HG03060 (cell line): ENCODE measurements at regions not wholly inside any gene's neighbourhood (a gene's known extent, or its start where the extent isn't known, plus 50 kb on each side); places are given as distances from the start of the nearest gene placed in this dataset.
"Not testable (repeated sequence)": the region's sequence is repeated elsewhere in the genome, so short reads cannot be mapped to it uniquely, and the experiment has no call there.

ENCODE experiments used
- ATAC-seq: cut with Tn5 transposase; IDR thresholded peaks from one replicate; pipeline ENCODE4 v1.9.1; 2021; ENCODE audit warnings: low read depth, moderate number of reproducible peaks; ENCODE audit not compliant: unreplicated experiment

- no peak for ATAC-seq
Observed at GRCh38 chr12:126434412-126434985, 1369.3 kb downstream of the AACS start.

DNA sequence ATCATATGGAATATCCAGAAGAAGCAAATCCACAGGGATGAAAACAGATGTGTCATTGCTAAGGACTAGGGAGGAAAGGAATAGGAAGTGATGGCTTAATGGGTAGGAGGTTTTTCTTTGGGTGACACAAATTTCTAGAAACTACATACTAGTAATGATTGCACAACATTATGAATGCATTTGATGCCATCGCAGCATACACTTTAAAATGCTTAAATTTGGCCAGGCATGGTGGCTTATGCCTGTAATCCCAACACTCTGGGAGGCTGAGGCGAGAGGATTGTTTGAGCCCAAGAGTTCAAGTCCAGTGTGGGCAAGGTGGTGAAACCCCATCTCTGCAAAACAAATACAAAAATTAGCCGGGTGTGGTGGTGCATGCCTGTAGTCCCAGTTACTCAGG lies 1370.8 kb downstream of the AACS start:
- ATAC-seq: no peak

GRCh38 chr12:126437934-126438333 lies 1372.7 kb downstream of the AACS start:
- no peak for ATAC-seq

DNA sequence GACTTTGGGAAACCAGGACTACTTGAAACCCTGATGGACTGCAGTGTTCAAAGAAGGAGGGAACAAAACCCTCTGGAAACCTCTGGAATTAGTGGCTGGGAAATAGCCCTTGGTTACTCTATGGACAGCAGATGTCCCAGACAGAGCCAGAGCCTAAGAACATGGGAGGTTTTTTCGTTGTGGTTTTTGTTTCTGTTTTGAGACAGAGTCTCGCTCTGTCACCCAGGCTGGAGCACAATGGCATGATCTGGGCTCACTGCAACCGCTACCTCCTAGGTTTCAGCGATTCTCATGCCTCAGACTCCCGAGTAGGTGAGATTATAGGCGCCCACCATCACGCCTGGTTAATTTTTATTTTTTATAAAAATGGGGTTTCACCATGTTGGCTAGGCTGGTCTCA lies 1378.7 kb downstream of the AACS start:
- no peak for ATAC-seq

DNA sequence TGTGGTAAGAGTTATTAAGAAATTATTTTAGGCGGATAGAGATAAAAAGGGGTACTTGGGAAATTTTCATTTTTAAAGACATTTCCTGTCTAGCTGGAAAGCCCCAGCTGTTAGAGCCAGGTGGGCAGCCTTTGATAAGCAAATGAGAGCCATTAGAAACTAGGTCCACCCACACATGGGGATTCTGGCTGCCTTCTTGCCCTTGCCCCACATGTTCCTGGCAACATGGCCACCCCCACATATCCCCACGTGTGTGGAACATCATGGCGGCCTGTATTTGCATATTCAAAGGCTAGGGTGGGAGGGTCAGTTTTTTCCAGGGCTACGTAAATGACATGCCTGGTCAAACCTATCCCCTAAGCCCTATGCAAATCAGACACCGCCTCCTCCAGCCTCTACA lies 1382.1 kb downstream of the AACS start:
- ATAC-seq: no peak

DNA sequence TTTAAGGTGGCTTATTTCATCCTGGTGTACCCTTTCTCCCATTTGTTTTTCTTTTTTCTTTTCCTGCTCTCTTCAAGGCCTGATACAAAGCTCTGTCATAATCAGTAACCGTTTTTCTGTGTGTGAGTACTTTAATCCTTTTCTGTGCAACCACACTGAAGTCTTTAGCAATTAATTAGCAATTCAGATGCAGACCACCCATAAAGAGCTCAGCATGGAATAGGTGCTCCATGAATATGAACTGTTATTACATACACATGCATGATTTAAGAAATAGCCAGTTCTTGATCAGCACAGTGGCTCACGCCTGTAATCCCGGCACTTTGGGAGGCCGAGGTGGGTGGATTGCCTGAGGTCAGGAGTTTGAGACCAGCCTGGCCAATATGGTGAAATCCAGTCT lies 1386.6 kb downstream of the AACS start:
- ATAC-seq: no peak

DNA sequence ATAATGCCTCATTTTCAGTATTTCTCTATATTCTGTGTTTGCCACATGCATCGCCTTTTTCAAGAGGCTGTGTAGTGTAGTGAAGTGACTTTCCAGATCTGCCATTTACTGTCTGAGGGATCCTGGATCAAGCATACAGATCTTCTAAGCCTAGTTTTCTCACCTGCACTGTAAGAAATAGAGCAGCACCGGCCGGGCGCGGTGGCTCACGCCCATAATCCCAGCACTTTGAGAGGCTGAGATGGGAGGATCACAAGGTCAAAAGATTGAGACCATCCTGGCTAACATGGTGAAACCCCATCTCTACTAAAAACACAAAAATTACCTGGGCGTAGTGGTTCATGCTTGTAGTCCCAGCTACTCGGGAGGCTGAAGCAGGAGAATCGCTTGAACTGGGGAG lies 1387.5 kb downstream of the AACS start:
- not testable (repeated sequence) for ATAC-seq

GRCh38 chr12:126454581-126454980 lies 1389.3 kb downstream of the AACS start:
- no peak for ATAC-seq

DNA sequence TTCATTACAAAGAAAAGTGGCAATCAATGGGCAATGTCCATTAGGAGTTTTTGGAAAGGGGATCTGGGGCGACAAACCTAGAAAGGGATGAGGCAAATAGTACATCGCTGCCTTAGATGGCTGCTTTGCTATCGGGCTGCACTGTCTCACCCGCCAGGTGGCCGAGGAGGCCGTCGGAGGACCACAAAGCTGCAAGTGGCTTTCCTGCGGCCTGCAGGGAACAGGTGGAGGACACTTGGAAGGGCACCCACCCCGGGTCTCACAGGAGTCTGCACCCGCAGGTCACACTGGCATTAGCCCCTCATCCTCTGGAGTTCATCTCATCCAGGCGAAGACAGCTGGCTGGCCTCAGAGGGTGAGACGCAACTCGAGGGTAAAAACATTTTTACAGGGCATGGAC lies 1392.5 kb downstream of the AACS start:
- ATAC-seq: no peak

GRCh38 chr12:126464153-126464552 lies 1398.9 kb downstream of the AACS start:
- ATAC-seq: no peak

- ATAC-seq: no peak
Observed at GRCh38 chr12:126469211-126469610, 1404.0 kb downstream of the AACS start.

DNA sequence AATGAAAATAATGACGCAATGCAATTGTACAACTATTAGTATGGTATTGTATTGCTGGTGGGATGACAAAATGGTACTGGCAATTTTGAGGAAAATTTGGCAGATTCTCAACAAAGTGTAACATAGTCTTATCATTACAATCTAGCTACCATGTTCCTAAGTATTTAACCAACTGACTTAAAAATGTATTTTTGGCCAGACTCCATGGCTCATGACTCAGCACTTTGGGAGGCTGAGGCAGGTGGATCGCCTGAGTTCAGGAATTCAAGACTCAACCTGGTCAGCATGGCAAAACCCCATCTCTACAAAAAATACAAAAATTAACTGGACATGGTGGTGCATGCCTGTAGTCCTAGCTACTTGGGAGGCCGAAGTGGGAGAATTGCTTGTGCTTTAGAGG lies 1409.5 kb downstream of the AACS start:
- no peak for ATAC-seq

GRCh38 chr12:126480451-126480850 lies 1415.2 kb downstream of the AACS start:
- no peak for ATAC-seq

GRCh38 chr12:126481688-126482087 lies 1416.5 kb downstream of the AACS start:
- no peak for ATAC-seq

GRCh38 chr12:126482238-126482889 lies 1417.1 kb downstream of the AACS start:
- no peak for ATAC-seq

DNA sequence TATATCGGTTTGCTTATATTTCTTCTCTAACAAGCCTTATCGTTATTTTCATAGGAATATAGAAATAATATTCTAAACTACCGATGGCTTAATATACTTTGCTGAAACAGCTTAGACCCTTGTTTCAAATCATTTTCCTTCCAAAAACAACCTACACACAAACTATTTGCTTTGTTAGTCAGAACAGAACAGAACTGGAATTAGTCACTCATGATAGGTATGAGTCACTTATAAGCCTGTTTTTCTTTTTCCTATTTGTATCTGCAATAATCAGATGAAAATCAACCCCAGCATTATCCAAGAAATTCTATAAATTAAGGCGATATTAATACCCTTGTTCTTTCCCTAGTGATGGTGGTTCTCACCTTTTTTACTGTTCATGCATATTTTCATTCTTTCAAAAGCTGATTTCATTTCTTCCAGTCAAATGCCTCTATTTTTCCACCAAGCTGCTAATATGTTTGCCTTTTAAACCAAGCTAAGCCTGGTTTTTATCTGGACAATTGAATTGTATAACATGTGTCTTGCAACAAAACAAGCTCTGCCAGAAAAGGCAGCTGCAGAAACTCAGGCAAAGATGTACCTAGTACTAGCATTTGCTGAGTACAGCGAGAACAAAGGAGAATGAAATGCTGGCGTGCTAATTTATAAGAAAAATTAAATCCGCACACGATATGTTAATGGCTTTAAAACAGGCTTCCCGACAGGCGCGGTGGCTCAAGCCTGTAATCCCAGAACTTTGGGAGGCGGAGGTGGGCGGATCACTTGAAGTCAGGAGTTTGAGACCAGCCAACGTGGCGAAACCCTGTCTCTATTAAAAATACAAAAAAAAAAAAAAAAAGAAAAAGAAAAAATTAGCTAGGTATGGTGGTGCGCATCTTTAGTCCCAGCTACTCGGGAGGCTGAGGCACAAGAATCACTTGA lies 1418.2 kb downstream of the AACS start:
- ATAC-seq: no peak

- no peak for ATAC-seq
Observed at GRCh38 chr12:126487431-126487980, 1422.3 kb downstream of the AACS start.

DNA sequence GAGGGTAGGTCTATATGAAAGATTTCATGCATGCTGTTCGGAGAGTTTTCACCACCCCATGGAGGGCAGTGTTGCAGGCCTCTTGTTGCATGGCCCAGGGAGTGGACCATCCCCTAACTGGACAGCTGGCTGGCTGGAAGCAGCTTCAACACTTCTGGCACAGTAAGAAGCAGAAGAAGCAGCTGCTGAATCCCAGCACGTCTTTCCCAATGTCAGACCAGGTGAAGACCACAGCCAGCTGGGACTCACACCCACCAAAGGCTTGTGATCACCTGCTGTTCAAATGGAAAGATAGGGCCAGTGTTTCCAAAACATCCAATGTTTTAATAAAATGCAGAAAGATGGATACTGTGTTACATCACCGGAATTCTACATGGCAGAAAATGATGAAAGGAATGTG lies 1423.6 kb downstream of the AACS start:
- no peak for ATAC-seq

DNA sequence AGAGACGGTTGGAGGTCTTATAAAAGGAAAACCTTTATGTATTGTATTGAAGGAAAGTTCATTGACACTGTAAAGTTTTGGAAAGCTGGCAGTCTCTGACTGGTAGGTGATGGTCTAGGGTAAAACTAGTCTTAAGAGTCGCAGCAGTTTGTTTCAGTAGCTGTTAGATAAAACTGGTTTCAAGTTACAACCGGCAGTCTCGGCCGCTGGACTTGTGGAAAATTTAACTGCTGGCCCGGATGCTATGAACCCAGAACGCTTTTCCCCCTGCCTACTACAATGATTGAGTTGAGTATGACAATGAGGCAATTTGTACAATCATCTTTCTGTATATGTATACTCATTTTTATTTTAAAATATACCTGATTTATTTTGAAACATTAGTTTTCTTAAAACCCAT lies 1426.9 kb downstream of the AACS start:
- ATAC-seq: no peak

DNA sequence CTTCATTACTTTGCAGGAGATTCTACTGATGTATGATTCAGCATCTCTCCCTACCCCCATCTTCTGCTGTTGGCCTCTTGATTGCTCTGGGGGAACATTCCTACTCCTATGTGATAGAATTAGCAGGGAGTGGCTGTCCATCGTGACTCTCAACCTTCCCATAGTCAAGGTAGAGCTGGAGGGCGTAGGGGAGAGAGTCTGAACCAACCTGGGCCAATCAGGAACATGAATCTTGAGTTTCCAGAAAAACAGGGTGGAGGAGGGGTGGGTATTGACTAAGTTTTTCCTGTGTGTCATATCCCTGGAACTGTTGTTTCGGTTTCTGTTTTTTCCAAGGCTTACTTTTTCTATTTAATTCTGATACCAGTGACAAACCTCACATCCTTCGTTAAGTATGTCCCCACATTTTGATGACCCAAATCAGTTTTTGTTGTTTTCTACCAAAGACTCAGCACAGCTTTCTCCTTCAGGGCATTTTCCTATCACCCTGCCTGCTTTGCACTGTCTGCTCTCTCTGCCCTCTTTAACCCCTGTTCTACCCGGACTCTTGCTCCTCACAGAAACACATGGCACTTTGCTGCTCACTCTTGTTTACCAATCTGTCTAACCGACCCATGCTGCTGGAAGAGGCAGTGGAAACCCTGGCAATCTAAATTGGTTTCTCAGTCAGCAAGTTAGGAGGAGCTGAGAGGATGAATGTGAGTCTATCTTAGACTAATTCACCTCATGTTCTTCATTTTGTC lies 1428.3 kb downstream of the AACS start:
- no peak for ATAC-seq

GRCh38 chr12:126496201-126496600 lies 1431.0 kb downstream of the AACS start:
- ATAC-seq: no peak
